GM12864 (cell line): ENCODE measurements at regions not wholly inside any gene's neighbourhood (a gene's known extent, or its start where the extent isn't known, plus 50 kb on each side); places are given as distances from the start of the nearest gene placed in this dataset.

Source experiments
- DNase-seq: peaks from one replicate; pipeline ENCODE4 v3.0.0-alpha.2; 2011; ENCODE audit warnings: low read depth
- H3K4me3 ChIP-seq: 2 replicates; pipeline ENCODE4 v1.5.1; 2011; ENCODE audit warnings: mild to moderate bottlenecking, low read depth, low read length, control low read depth
- TF ChIP-seq, protein P1 (sequence below): IDR thresholded peaks from 2 replicates; pipeline ENCODE4 v1.5.1; 2011; ENCODE audit warnings: low read depth, mild to moderate bottlenecking, moderate library complexity, low read length, control low read depth, inconsistent platforms; ENCODE audit errors: missing control alignments

DNA sequence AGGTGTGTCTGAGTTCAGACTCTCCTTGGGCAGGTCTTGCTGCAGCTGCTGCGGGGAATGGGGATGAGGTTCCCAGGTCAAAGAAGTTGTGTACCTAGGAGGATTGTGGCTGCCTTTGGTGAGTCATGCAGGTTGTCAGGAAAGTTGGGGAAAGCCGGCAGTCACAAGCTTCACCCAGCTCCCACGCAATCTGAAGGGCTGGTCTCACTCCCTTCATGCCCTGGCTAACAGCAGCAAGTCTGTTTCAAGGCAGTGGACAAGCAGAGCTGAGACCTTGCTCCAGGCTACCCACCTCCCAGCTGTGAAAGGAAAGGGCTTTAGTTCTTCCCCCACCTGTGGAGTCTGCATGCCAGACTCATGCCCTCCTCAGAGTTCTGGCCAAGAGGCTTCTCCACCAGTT lies 287.2 kb downstream of the DTHD1 start:
- TF ChIP-seq, protein P1, sequence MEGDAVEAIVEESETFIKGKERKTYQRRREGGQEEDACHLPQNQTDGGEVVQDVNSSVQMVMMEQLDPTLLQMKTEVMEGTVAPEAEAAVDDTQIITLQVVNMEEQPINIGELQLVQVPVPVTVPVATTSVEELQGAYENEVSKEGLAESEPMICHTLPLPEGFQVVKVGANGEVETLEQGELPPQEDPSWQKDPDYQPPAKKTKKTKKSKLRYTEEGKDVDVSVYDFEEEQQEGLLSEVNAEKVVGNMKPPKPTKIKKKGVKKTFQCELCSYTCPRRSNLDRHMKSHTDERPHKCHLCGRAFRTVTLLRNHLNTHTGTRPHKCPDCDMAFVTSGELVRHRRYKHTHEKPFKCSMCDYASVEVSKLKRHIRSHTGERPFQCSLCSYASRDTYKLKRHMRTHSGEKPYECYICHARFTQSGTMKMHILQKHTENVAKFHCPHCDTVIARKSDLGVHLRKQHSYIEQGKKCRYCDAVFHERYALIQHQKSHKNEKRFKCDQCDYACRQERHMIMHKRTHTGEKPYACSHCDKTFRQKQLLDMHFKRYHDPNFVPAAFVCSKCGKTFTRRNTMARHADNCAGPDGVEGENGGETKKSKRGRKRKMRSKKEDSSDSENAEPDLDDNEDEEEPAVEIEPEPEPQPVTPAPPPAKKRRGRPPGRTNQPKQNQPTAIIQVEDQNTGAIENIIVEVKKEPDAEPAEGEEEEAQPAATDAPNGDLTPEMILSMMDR, result no peak
- DNase-seq, result no peak
- H3K4me3 ChIP-seq, result no peak overlapping the region

DNA sequence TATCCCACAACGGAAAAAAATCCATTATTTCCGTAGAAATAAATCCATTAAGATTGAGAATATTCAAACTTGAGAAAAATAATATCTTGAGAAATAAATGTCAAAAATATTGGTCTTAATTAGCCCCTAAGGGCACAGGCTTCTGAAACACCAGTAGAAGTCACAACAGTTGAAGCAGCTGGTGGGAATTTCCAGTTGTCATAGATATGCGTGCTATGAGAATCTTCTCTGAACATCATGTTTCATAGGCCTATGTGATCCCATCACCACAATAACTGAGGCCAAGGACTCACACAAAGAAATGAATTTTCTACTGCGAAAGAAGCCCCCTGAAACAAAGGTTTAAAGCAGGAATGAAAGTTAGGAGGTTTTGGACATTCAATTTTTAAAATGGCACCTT lies 292.0 kb downstream of the DTHD1 start:
- no peak overlapping the region for H3K4me3 ChIP-seq
- TF ChIP-seq, protein P1, result no peak
- DNase-seq, result no peak

DNA sequence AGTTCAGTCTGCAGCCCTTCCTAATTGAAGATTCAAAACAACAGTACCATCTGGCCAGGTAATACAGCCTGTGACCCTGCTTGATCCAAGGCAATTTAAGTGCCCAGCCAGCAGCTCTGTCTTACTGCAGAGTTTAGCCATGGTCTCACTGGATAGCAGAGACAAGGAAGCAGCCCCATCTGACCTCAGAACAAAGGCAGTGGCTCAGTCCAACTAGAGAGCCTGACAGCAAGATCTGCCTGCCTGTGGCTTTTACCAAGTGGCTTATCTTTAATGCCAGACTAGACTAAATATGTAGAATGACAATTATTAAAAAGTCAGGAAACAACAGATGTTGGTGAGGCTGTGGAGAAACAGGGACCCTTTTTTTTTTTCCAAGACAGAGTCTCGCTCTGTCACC lies 293.4 kb downstream of the DTHD1 start:
- TF ChIP-seq, protein P1, result no peak
- H3K4me3 ChIP-seq, result no peak overlapping the region
- no peak for DNase-seq

DNA sequence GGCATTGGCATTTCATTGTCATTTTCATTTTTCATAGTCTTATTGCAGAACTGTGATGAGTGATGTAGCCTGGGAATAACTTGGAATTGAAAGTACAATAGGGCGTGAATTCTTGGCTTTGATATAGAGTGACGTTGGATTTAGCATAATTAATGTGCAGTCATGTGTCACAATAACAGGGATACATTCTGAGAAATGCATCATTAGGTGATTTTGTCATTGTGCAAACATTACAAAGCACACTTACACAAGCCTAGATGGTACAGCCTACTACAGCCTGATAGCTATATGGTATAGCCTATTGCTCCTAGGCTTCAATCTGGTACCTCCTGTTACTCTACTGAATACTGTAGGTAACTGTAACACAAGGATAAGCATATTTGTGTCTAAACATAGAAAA lies 300.8 kb downstream of the DTHD1 start:
- TF ChIP-seq, protein P1, result no peak
- DNase-seq, result no peak
- no peak overlapping the region for H3K4me3 ChIP-seq

DNA sequence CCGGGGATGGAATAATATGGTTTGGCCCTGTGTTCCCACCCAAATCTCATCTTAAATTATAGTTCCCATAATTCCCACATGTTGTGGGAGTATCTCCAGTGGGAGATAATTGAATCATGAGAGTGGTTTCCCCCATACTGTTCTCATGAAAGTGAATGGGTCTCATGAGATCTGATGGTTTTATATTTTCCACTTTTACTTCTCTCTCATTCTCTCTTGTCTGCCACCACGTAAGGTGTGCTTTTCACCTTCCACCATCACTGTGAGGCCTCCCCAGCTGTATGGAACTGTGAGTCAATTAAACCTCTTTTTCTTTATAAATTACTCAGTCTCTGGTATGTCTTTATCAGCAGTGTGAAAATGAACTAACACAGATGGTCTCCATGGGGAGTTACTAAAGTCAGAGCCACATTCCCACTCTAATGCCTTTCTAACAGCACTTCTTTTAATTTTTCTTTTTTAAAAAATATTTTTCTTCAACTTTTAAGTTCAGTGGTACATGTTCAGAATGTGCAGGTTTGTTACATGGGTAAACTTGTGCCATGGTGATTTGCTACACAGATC lies 306.6 kb downstream of the DTHD1 start:
- H3K4me3 ChIP-seq, result no peak overlapping the region
- TF ChIP-seq, protein P1, result no peak
- no peak for DNase-seq

DNA sequence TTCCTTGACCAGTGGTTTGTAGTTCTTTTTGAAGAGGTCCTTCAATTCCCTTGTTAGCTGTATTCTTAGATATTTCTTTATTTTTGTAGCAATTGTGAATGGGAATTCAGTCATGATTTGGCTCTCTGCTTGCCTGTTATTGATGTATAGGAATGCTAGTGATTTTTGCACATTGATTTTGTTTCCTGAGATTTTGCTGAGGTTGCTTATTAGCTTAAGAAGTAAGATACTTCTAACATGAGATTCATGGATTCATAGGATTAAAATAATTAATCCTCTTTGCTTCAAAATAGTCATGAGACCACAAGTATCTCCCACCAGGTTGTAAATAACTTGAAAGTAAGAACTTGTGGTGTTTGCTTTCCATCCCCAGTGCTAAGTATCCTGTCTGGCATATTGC lies 308.9 kb downstream of the DTHD1 start:
- H3K4me3 ChIP-seq, result no peak overlapping the region
- TF ChIP-seq, protein P1, result no peak
- no peak for DNase-seq

DNA sequence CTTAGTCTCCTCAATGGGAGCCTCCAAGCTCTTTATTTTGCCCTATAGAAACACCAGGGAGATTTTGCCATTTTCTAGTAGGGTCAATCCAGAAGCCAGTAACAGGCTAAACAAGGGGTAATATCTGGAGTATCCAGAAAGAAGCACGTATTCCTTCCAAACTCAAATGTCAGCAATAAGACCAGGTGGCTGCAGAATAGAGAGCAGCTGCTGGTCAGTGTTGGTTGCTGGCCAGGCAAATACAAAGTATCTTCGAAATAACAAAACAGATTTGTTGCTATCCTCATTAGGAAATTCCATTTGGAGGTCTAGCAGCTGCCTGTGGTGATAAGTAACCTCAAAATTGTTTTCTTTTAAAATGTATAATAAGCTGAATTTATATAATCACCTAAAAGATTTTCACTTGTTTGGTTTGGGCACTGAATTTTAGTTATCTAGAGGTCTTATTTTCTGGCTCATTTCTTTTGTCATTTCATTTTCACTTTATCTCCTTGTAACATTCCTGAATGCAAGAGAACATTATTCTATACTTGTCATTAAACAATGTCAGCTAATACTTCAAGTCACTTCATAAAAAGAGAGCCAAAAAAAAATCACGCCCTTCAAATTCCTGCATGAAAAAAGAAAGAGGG lies 320.6 kb downstream of the DTHD1 start:
- H3K4me3 ChIP-seq, result no peak overlapping the region
- no peak for DNase-seq
- TF ChIP-seq, protein P1, result no peak
